GM21825 (cell line): ENCODE measurements at regions not wholly inside any gene's neighbourhood (a gene's known extent, or its start where the extent isn't known, plus 50 kb on each side); places are given as distances from the start of the nearest gene placed in this dataset.
"Not testable (repeated sequence)": the region's sequence is repeated elsewhere in the genome, so short reads cannot be mapped to it uniquely, and the experiment has no call there.

Source experiments
- ATAC-seq: cut with Tn5 transposase; IDR thresholded peaks from one replicate; pipeline ENCODE4 v1.9.1; 2021; ENCODE audit warnings: mild to moderate bottlenecking, moderate library complexity; ENCODE audit not compliant: unreplicated experiment

GRCh38 chr22:22756109-22756508 lies 111.7 kb downstream of the GGTLC2 start:
- no peak for ATAC-seq

- ATAC-seq, result not testable (repeated sequence)
Observed at GRCh38 chr22:22756551-22757201, 112.3 kb downstream of the GGTLC2 start.

GRCh38 chr22:22758101-22758807 lies 113.8 kb downstream of the GGTLC2 start:
- ATAC-seq, result not testable (repeated sequence)

- no peak for ATAC-seq
Observed at GRCh38 chr22:22759371-22759770, 115.0 kb downstream of the GGTLC2 start.

- no peak for ATAC-seq
Observed at GRCh38 chr22:22759889-22760546, 115.6 kb downstream of the GGTLC2 start.

- no peak for ATAC-seq
Observed at GRCh38 chr22:22761606-22761962, 117.2 kb downstream of the GGTLC2 start.

- ATAC-seq, result no peak
Observed at GRCh38 chr22:22761963-22762772, 117.8 kb downstream of the GGTLC2 start.

- no peak for ATAC-seq
Observed at GRCh38 chr22:22763512-22763911, 119.1 kb downstream of the GGTLC2 start.

GRCh38 chr22:22764085-22764484 lies 119.7 kb downstream of the GGTLC2 start:
- ATAC-seq, result no peak

- ATAC-seq, result no peak
Observed at GRCh38 chr22:22767876-22768602, 119.6 kb upstream of the IGLL5 start.

- ATAC-seq, result no peak
Observed at GRCh38 chr22:22768885-22769284, 118.7 kb upstream of the IGLL5 start.

- no peak for ATAC-seq
Observed at GRCh38 chr22:22769434-22770279, 118.0 kb upstream of the IGLL5 start.

- ATAC-seq, result no peak
Observed at GRCh38 chr22:22770280-22770871, 117.2 kb upstream of the IGLL5 start.

GRCh38 chr22:22770881-22771280 lies 116.7 kb upstream of the IGLL5 start:
- no peak for ATAC-seq

- no peak for ATAC-seq
Observed at GRCh38 chr22:22771696-22772377, 115.8 kb upstream of the IGLL5 start.

GRCh38 chr22:22772396-22772795 lies 115.2 kb upstream of the IGLL5 start:
- ATAC-seq, result no peak

GRCh38 chr22:22772883-22773282 lies 114.7 kb upstream of the IGLL5 start:
- no peak for ATAC-seq

- ATAC-seq, result no peak
Observed at GRCh38 chr22:22773427-22773826, 114.2 kb upstream of the IGLL5 start.
